ENCODE measurements at regions not wholly inside any gene's neighbourhood (a gene's known extent, or its start where the extent isn't known, plus 50 kb on each side); places are given as distances from the start of the nearest gene placed in this dataset.
"Not testable (repeated sequence)": the region's sequence is repeated elsewhere in the genome, so short reads cannot be mapped to it uniquely, and the experiment has no call there.

GRCh38 chr4:4090720-4091119 lies 136.0 kb downstream of the OTOP1 start:
- DNase-seq (ENCODE audit: low read depth, low spot score); in situ Hi-C loops (cut with HindIII; ENCODE audit: low pct_unique_long_range_greater_than_20kb, low sequenced_read_pairs): not testable (repeated sequence)

GRCh38 chr4:4092159-4092558 lies 134.6 kb downstream of the OTOP1 start:
- DNase-seq (ENCODE audit: low read depth, low spot score); in situ Hi-C loops (cut with HindIII; ENCODE audit: low pct_unique_long_range_greater_than_20kb, low sequenced_read_pairs): not testable (repeated sequence)

GRCh38 chr4:4099610-4100009 lies 127.1 kb downstream of the OTOP1 start:
- DNase-seq (ENCODE audit: low read depth, low spot score); in situ Hi-C loops (cut with HindIII; ENCODE audit: low pct_unique_long_range_greater_than_20kb, low sequenced_read_pairs): not testable (repeated sequence)

GRCh38 chr4:4106923-4107322 lies 119.8 kb downstream of the OTOP1 start:
- DNase-seq (ENCODE audit: low read depth, low spot score); in situ Hi-C loops (cut with HindIII; ENCODE audit: low pct_unique_long_range_greater_than_20kb, low sequenced_read_pairs): not testable (repeated sequence)

GRCh38 chr4:4107411-4108107 lies 119.2 kb downstream of the OTOP1 start:
- in situ Hi-C loops (cut with HindIII; ENCODE audit: low pct_unique_long_range_greater_than_20kb, low sequenced_read_pairs): not testable (repeated sequence)
- DNase-seq (ENCODE audit: low read depth, low spot score): peak; percentile 26

- in situ Hi-C loops (cut with HindIII; ENCODE audit: low pct_unique_long_range_greater_than_20kb, low sequenced_read_pairs); DNase-seq (ENCODE audit: low read depth, low spot score): not testable (repeated sequence)
These were observed 111.3 kb downstream of the OTOP1 start for GRCh38 chr4:4115381-4115780.

GRCh38 chr4:4116901-4117300 lies 109.8 kb downstream of the OTOP1 start:
- in situ Hi-C loops (cut with HindIII; ENCODE audit: low pct_unique_long_range_greater_than_20kb, low sequenced_read_pairs): not testable (repeated sequence)
- peak; percentile 32 for DNase-seq (ENCODE audit: low read depth, low spot score)

- in situ Hi-C loops (cut with HindIII; ENCODE audit: low pct_unique_long_range_greater_than_20kb, low sequenced_read_pairs); DNase-seq (ENCODE audit: low read depth, low spot score): not testable (repeated sequence)
These were observed 92.4 kb downstream of the OTOP1 start for GRCh38 chr4:4134368-4134767.

- DNase-seq (ENCODE audit: low read depth, low spot score); in situ Hi-C loops (cut with HindIII; ENCODE audit: low pct_unique_long_range_greater_than_20kb, low sequenced_read_pairs): not testable (repeated sequence)
These were observed 90.1 kb downstream of the OTOP1 start for GRCh38 chr4:4136621-4137020.

Small RNAs in the stretch of these regions (small RNA-seq; reads per million reads assigned to genes)
- 0 reads per million in 2 experiments for gene AC116562.3
